ENCODE measurements at regions not wholly inside any gene's neighbourhood (a gene's known extent, or its start where the extent isn't known, plus 50 kb on each side); places are given as distances from the start of the nearest gene placed in this dataset.

DNA sequence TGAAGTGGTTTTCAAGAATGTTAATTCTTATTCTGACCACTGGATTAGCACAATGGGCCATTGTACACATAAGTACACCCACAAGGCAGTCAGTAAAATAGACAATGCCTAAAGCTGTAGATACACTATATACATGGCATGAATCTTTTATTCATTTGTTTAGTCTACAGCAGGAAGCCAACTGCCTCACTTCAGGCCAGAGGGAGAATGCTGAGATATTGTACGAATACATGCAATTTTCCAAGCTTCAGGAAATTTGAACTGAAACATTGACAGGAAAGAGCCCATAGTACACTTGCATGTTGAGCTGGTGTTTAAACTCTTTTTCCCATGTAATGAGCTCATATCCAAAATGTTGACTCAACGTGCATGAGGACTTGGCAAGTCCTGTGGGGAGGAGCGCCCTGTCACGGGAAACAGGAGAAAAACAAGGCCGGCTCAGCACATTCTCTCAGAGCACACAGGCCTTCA is 111.6 kb upstream of the CYP1B1 start:
- Histone ChIP-seq H3K4me3 (no peak overlapping the region), H3K36me3 (ENCODE audit: insufficient read depth) (no peaks in the 10 kb centered on the region), H3K27ac (ENCODE audit: low read depth) (no peak overlapping the region), H3K27me3 (ENCODE audit: insufficient read depth) (no peaks in the 10 kb centered on the region), H3K79me2 (replicated peaks; ENCODE audit: insufficient read depth) (no peaks in the 10 kb centered on the region), H2AFZ (no peak overlapping the region), H3F3A (replicated peaks; ENCODE audit: low read depth) (no peaks in the 10 kb centered on the region), H3K4me2 (no peak overlapping the region), H3K4me1 (ENCODE audit: insufficient read depth) (0 out of 2 replicates have a peak, but pooled peaks cover 3% of the 10 kb centered on the region), H4K20me1 (replicated peaks; ENCODE audit: insufficient read depth) (no peaks in the 10 kb centered on the region; the same call in 1 of the 2 replicates), H3K9me2 (ENCODE audit: insufficient read depth) (peaks cover 15% of the 10 kb centered on the region)
- H3K4me3 Mint-ChIP-seq, result no peak overlapping the region
- no peaks in the 10 kb centered on the region for H3K27me3 Mint-ChIP-seq (ENCODE audit: insufficient read depth, low read depth, poor library complexity)
- H3K36me3 Mint-ChIP-seq (ENCODE audit: low read depth), result no peaks in the 10 kb centered on the region
- TF ChIP-seq JUNB (IDR thresholded peaks at IDR 0.05; ENCODE audit: unreplicated experiment), result no peak
- no peak for TF ChIP-seq POLR2AphosphoS5 (IDR thresholded peaks at IDR 0.05; ENCODE audit: low read depth)
- no peak for TF ChIP-seq STAT1 (IDR thresholded peaks at IDR 0.05; ENCODE audit: unreplicated experiment)
- TF ChIP-seq, protein P1, sequence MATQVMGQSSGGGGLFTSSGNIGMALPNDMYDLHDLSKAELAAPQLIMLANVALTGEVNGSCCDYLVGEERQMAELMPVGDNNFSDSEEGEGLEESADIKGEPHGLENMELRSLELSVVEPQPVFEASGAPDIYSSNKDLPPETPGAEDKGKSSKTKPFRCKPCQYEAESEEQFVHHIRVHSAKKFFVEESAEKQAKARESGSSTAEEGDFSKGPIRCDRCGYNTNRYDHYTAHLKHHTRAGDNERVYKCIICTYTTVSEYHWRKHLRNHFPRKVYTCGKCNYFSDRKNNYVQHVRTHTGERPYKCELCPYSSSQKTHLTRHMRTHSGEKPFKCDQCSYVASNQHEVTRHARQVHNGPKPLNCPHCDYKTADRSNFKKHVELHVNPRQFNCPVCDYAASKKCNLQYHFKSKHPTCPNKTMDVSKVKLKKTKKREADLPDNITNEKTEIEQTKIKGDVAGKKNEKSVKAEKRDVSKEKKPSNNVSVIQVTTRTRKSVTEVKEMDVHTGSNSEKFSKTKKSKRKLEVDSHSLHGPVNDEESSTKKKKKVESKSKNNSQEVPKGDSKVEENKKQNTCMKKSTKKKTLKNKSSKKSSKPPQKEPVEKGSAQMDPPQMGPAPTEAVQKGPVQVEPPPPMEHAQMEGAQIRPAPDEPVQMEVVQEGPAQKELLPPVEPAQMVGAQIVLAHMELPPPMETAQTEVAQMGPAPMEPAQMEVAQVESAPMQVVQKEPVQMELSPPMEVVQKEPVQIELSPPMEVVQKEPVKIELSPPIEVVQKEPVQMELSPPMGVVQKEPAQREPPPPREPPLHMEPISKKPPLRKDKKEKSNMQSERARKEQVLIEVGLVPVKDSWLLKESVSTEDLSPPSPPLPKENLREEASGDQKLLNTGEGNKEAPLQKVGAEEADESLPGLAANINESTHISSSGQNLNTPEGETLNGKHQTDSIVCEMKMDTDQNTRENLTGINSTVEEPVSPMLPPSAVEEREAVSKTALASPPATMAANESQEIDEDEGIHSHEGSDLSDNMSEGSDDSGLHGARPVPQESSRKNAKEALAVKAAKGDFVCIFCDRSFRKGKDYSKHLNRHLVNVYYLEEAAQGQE (IDR thresholded peaks at IDR 0.05; ENCODE audit: unreplicated experiment), result no peak
- ATAC-seq (no peak), DNase-seq (ENCODE audit: low spot score) (no peak)
- H3K4me1 Mint-ChIP-seq, result peaks cover 1% of the 10 kb centered on the region
- no peaks in the 10 kb centered on the region for H3K9me3 Mint-ChIP-seq
- H3K27ac Mint-ChIP-seq, result no peak overlapping the region

DNA sequence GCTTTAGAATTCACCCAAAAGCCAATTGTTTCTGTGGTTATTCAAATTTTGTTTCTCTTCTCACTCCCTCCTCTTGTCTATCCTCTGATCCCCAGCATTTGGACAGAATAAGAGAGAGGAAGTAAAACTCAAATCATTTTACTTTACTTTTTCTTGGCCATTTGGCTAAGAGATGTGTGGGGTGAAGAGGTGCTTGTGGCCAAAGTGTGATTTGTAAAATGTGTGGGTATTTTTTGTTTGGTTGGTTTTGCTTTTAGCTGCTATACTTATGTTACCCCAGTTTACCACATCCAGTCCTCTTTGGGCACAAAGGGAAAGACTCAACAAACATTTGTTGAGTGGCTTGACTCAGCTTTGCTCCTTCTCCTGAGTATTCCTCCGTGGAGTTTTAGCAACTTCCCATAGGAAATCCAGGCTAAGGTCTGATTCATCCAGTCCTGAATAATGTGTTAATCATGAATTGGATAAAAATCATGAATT is 109.1 kb upstream of the CYP1B1 start:
- DNase-seq (ENCODE audit: low spot score), result no peak
- TF ChIP-seq EZH2phosphoT487 (IDR thresholded peaks at IDR 0.05; ENCODE audit: unreplicated experiment) (no peak), EZH2 (IDR thresholded peaks at IDR 0.05; ENCODE audit: low read depth, unreplicated experiment) (no peak), POLR2AphosphoS5 (IDR thresholded peaks at IDR 0.05; ENCODE audit: low read depth) (no peak), ZNF114 (CRISPR knock-in tag; IDR thresholded peaks at IDR 0.05) (no peak), JUNB (IDR thresholded peaks at IDR 0.05; ENCODE audit: unreplicated experiment) (no peak), NANOG (IDR thresholded peaks at IDR 0.05; ENCODE audit: borderline replicate concordance) (no peak), STAT1 (IDR thresholded peaks at IDR 0.05; ENCODE audit: unreplicated experiment) (no peak), ZNF331 (CRISPR knock-in tag; IDR thresholded peaks at IDR 0.05; ENCODE audit: low read depth) (no peak)
- TF ChIP-seq, protein P2, sequence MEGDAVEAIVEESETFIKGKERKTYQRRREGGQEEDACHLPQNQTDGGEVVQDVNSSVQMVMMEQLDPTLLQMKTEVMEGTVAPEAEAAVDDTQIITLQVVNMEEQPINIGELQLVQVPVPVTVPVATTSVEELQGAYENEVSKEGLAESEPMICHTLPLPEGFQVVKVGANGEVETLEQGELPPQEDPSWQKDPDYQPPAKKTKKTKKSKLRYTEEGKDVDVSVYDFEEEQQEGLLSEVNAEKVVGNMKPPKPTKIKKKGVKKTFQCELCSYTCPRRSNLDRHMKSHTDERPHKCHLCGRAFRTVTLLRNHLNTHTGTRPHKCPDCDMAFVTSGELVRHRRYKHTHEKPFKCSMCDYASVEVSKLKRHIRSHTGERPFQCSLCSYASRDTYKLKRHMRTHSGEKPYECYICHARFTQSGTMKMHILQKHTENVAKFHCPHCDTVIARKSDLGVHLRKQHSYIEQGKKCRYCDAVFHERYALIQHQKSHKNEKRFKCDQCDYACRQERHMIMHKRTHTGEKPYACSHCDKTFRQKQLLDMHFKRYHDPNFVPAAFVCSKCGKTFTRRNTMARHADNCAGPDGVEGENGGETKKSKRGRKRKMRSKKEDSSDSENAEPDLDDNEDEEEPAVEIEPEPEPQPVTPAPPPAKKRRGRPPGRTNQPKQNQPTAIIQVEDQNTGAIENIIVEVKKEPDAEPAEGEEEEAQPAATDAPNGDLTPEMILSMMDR (conservative IDR thresholded peaks at IDR 0.05; ENCODE audit: low read depth in 2 of 2), result no peak
- TF ChIP-seq, protein P3, sequence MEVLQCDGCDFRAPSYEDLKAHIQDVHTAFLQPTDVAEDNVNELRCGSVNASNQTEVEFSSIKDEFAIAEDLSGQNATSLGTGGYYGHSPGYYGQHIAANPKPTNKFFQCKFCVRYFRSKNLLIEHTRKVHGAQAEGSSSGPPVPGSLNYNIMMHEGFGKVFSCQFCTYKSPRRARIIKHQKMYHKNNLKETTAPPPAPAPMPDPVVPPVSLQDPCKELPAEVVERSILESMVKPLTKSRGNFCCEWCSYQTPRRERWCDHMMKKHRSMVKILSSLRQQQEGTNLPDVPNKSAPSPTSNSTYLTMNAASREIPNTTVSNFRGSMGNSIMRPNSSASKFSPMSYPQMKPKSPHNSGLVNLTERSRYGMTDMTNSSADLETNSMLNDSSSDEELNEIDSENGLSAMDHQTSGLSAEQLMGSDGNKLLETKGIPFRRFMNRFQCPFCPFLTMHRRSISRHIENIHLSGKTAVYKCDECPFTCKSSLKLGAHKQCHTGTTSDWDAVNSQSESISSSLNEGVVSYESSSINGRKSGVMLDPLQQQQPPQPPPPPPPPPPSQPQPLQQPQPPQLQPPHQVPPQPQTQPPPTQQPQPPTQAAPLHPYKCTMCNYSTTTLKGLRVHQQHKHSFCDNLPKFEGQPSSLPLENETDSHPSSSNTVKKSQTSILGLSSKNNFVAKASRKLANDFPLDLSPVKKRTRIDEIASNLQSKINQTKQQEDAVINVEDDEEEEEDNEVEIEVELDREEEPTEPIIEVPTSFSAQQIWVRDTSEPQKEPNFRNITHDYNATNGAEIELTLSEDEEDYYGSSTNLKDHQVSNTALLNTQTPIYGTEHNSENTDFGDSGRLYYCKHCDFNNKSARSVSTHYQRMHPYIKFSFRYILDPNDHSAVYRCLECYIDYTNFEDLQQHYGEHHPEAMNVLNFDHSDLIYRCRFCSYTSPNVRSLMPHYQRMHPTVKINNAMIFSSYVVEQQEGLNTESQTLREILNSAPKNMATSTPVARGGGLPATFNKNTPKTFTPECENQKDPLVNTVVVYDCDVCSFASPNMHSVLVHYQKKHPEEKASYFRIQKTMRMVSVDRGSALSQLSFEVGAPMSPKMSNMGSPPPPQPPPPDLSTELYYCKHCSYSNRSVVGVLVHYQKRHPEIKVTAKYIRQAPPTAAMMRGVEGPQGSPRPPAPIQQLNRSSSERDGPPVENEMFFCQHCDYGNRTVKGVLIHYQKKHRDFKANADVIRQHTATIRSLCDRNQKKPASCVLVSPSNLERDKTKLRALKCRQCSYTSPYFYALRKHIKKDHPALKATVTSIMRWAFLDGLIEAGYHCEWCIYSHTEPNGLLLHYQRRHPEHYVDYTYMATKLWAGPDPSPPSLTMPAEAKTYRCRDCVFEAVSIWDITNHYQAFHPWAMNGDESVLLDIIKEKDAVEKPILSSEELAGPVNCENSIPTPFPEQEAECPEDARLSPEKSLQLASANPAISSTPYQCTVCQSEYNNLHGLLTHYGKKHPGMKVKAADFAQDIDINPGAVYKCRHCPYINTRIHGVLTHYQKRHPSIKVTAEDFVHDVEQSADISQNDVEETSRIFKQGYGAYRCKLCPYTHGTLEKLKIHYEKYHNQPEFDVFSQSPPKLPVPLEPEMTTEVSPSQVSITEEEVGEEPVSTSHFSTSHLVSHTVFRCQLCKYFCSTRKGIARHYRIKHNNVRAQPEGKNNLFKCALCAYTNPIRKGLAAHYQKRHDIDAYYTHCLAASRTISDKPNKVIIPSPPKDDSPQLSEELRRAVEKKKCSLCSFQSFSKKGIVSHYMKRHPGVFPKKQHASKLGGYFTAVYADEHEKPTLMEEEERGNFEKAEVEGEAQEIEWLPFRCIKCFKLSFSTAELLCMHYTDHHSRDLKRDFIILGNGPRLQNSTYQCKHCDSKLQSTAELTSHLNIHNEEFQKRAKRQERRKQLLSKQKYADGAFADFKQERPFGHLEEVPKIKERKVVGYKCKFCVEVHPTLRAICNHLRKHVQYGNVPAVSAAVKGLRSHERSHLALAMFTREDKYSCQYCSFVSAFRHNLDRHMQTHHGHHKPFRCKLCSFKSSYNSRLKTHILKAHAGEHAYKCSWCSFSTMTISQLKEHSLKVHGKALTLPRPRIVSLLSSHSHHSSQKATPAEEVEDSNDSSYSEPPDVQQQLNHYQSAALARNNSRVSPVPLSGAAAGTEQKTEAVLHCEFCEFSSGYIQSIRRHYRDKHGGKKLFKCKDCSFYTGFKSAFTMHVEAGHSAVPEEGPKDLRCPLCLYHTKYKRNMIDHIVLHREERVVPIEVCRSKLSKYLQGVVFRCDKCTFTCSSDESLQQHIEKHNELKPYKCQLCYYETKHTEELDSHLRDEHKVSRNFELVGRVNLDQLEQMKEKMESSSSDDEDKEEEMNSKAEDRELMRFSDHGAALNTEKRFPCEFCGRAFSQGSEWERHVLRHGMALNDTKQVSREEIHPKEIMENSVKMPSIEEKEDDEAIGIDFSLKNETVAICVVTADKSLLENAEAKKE (CRISPR knock-in tag; IDR thresholded peaks at IDR 0.05), result no peak

More for the DNA sequence above, 109.1 kb upstream of the CYP1B1 start:
- Histone ChIP-seq H3K4me1 (ENCODE audit: insufficient read depth) (no peaks in the 10 kb centered on the region), H3K27me3 (ENCODE audit: insufficient read depth) (no peaks in the 10 kb centered on the region), H2AFZ (no peak overlapping the region), H3K9me2 (ENCODE audit: insufficient read depth) (peaks cover 21% of the 10 kb centered on the region), H4K20me1 (replicated peaks; ENCODE audit: insufficient read depth) (no peaks in the 10 kb centered on the region), H3F3A (replicated peaks; ENCODE audit: low read depth) (no peaks in the 10 kb centered on the region), H3K79me2 (replicated peaks; ENCODE audit: insufficient read depth) (no peaks in the 10 kb centered on the region), H3K4me2 (no peak overlapping the region), H3K27ac (ENCODE audit: low read depth) (no peak overlapping the region), H3K36me3 (ENCODE audit: insufficient read depth) (no peaks in the 10 kb centered on the region), H3K4me3 (no peak overlapping the region)
- no peak for ATAC-seq
- H3K27me3 Mint-ChIP-seq (ENCODE audit: insufficient read depth, low read depth, poor library complexity), result no peaks in the 10 kb centered on the region
- no peaks in the 10 kb centered on the region for H3K36me3 Mint-ChIP-seq (ENCODE audit: low read depth)
- H3K4me1 Mint-ChIP-seq, result no peaks in the 10 kb centered on the region
- H3K4me3 Mint-ChIP-seq, result no peak overlapping the region
- H3K27ac Mint-ChIP-seq, result no peak overlapping the region
- H3K9me3 Mint-ChIP-seq, result no peaks in the 10 kb centered on the region; the same call in 2 of the 3 replicates

All from GM23338 (cell line).